Stomach (tissue), 8 donors: ENCODE measurements at regions not wholly inside any gene's neighbourhood (a gene's known extent, or its start where the extent isn't known, plus 50 kb on each side); places are given as distances from the start of the nearest gene placed in this dataset.

ENCODE experiments used
- DNase-seq, 2 donors: peaks; one replicate each; pipeline versions ENCODE4 v3.0.0 to v3.0.0-alpha.2; 2013 to 2019
- H3K27ac ChIP-seq, 5 donors: fragments of 200-600 bp in 4 of 5; sonication (generic) in 4 of 5; one replicate each; pipeline ENCODE4 v1.5.1; 2013 to 2019; ENCODE audit warnings: mild to moderate bottlenecking in 1 of 5, moderate library complexity in 1 of 5
- H3K27me3 ChIP-seq, 3 donors: fragments of 200-600 bp; sonication (generic); one replicate each; pipeline ENCODE4 v1.5.1; 2017 to 2019; ENCODE audit warnings: mixed run types in 1 of 3
- H3K36me3 ChIP-seq, 4 donors: fragments of 200-600 bp; sonication (generic); 1 replicate in 3 of 4; 2 replicates in 1 of 4; pipeline ENCODE4 v1.5.1; 2016 to 2019
- H3K4me1 ChIP-seq, 4 donors: fragments of 200-600 bp; sonication (generic); one replicate each; pipeline ENCODE4 v1.5.1; 2016 to 2019
- H3K4me3 ChIP-seq, 4 donors: fragments of 200-600 bp; sonication (generic) in 3 of 4; one replicate each; pipeline ENCODE4 v1.5.1; 2016 to 2019; ENCODE audit warnings: mild to moderate bottlenecking in 1 of 4
- H3K9me3 ChIP-seq, 4 donors: fragments of 200-600 bp; sonication (generic); one replicate each; pipeline ENCODE4 v1.5.1; 2016 to 2019
- EP300 ChIP-seq: sonication (generic); formaldehyde crosslinking; IDR thresholded peaks from one replicate; pipeline ENCODE4 v1.6.1; 2017; ENCODE audit warnings: antibody characterized with exemption
- POLR2A ChIP-seq, 4 donors: fragments of 450-650 bp; IDR thresholded peaks; one replicate each; pipeline ENCODE4 v1.6.1; 2016; ENCODE audit warnings: antibody characterized with exemption in 4 of 4, control low read depth in 2 of 4, mild to moderate bottlenecking in 1 of 4, moderate library complexity in 1 of 4
- POLR2AphosphoS5 ChIP-seq, 3 donors: sonication (generic); formaldehyde crosslinking; IDR thresholded peaks; one replicate each; pipeline ENCODE4 v1.6.1; 2016; ENCODE audit warnings: antibody characterized with exemption in 3 of 3
- WGBS, 5 donors: extraction: QIAGEN DNeasy Blood & Tissue Kit in 3 of 5; methylation state at CpG; one replicate each; pipeline versions ENCODE4 v1.1.5 to v1.1.7; 2013 to 2018; 5-methylcytosine and 5-hydroxymethylcytosine counted together
- intact Hi-C: fragments of 100-400 bp; cut with DNase I; formaldehyde crosslinking; loops from one replicate; pipeline ENCODE4 v1.15.1; 2023; ENCODE audit warnings: low total_unique reads
- TF ChIP-seq, protein P1 (sequence below), 7 experiments: fragments of 450-650 bp in 4 of 7; fragments of 200-600 bp in 3 of 7; sonication (generic) in 3 of 7; IDR thresholded peaks; one replicate each; pipeline ENCODE4 v1.5.1; 2016 to 2019; ENCODE audit warnings: antibody characterized with exemption in 7 of 7, control low read depth in 2 of 7, mild to moderate bottlenecking in 1 of 7
- donor health status: healthy with polysubstance abuse.
- donor health status: Bipolar disorder and iron deficiency.
- donor health status: healthy.

DNA sequence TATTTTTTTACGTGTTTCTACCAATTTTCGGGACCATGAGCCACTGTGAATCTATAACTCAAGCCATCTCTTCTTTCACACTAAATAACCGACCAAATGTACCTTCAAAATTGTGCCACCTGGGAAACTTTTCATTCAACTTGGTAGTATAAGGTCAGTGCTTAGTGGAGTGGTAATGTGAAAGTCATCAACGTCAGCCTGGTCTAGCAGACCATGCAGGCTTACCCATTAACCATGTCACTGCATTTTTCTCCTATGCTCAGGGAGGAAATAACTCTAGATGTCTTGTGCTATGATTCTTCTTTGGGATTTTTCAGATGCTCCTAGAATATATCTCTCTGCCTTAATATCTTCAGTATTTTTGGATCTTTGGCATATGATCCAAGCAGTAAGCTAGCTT is 1075.4 kb upstream of the POT1 start:
- intact Hi-C loops: no loop called here
- Histone ChIP-seq H3K27me3 (no peaks in the 10 kb centered on the region), H3K9me3 (no peaks in the 10 kb centered on the region), H3K27ac (no peak overlapping the region), H3K36me3 (no peaks in the 10 kb centered on the region), H3K4me3 (no peak overlapping the region), H3K4me1 (no peaks in the 10 kb centered on the region)
- WGBS, 5 donors: 58 to 79% (median 69%) methylated on average over 4 of the region's 4 CpGs
- DNase-seq: no peak
- TF ChIP-seq POLR2AphosphoS5 (IDR thresholded peaks at IDR 0.05) (no peak), POLR2A (IDR thresholded peaks at IDR 0.05) (no peak), EP300 (no peak)
- TF ChIP-seq, protein P1, sequence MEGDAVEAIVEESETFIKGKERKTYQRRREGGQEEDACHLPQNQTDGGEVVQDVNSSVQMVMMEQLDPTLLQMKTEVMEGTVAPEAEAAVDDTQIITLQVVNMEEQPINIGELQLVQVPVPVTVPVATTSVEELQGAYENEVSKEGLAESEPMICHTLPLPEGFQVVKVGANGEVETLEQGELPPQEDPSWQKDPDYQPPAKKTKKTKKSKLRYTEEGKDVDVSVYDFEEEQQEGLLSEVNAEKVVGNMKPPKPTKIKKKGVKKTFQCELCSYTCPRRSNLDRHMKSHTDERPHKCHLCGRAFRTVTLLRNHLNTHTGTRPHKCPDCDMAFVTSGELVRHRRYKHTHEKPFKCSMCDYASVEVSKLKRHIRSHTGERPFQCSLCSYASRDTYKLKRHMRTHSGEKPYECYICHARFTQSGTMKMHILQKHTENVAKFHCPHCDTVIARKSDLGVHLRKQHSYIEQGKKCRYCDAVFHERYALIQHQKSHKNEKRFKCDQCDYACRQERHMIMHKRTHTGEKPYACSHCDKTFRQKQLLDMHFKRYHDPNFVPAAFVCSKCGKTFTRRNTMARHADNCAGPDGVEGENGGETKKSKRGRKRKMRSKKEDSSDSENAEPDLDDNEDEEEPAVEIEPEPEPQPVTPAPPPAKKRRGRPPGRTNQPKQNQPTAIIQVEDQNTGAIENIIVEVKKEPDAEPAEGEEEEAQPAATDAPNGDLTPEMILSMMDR (IDR thresholded peaks at IDR 0.05): no peak

DNA sequence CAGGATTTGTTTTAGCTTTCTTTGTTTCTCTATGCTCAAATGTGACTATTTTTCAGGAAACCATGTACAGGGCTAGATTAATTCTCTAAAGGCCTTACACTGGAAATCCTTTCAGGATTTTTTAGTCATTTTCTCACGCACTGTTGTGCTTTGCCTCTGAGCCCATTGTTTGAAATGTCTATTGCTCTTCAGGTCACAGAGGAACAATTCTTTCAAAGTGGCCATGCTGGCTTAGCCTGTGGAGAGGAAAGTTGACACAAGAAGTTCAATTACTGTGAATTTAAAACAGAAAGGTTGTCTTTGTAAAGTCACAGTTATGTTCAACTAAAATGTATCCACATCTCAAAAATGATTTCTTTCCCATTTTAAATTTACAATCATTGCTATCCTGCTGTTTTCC is 1071.7 kb upstream of the POT1 start:
- TF ChIP-seq POLR2A (IDR thresholded peaks at IDR 0.05): no peak
- TF ChIP-seq, protein P1 (IDR thresholded peaks at IDR 0.05): no peak
- no peak for TF ChIP-seq POLR2AphosphoS5 (IDR thresholded peaks at IDR 0.05)
- TF ChIP-seq EP300: no peak
- Histone ChIP-seq H3K9me3 (peaks cover 0 to 12% (median 8%) of the 10 kb centered on the region in 4 donors), H3K36me3 (no peaks in the 10 kb centered on the region), H3K4me3 (no peak overlapping the region), H3K27me3 (no peaks in the 10 kb centered on the region), H3K27ac (no peak overlapping the region), H3K4me1 (no peaks in the 10 kb centered on the region)
- WGBS, 5 donors: 23 to 29% (median 25%) methylated on average over 1 of the region's 1 CpG
- no peak for DNase-seq
- intact Hi-C loops: no loop called here

DNA sequence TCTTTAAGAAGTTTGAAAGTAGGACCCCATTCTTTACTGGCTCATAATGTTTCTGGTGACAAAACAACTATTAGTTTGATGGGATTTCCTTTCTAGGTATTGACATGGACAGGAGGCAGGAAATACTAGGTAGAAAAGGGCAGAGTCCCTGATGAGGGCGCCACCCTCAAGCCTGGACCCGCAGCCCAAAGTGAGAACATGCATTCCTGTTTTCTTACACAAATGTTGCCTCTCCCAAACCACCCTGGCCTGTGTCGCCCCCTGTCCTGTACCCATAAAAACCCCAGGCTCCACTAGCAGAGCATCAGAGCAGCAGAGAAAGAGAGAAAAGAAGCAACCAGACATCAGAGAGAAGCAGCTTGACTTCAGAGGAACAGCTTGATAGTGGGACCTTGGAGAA is 1055.2 kb upstream of the POT1 start:
- TF ChIP-seq POLR2A (IDR thresholded peaks at IDR 0.05): no peak
- no peak for TF ChIP-seq POLR2AphosphoS5 (IDR thresholded peaks at IDR 0.05)
- no peak for TF ChIP-seq EP300
- TF ChIP-seq, protein P1 (IDR thresholded peaks at IDR 0.05): no peak
- WGBS, 5 donors: 80 to 91% (median 82%) methylated on average over 3 of the region's 3 CpGs
- peaks cover 0 to 25% (median 3%) of the 10 kb centered on the region in 4 donors for H3K9me3 ChIP-seq
- H3K4me3 ChIP-seq: no peak overlapping the region
- intact Hi-C loops: no loop called here
- no peak overlapping the region for H3K27ac ChIP-seq
- no peaks in the 10 kb centered on the region for H3K4me1 ChIP-seq
- no peaks in the 10 kb centered on the region for H3K36me3 ChIP-seq
- H3K27me3 ChIP-seq: no peaks in the 10 kb centered on the region
- no peak for DNase-seq

DNA sequence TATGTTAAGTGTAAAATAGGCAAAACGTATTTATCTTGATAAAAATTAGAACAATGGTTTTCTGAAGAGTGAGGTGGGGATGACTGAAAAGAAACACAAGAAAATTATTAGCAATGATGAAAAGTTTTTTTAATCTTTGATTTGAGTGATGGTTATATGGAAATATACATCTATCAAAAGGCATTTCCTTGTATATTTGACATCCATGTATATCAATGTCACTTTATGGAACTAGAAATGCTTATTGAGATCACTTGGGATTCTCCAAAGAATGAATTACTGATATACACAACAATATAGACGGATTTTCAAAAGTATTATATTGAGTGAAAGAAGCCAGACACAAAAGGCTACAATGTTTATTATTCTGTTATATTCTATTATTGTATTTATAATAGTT is 1042.0 kb upstream of the POT1 start:
- Histone ChIP-seq H3K27ac (no peak overlapping the region), H3K9me3 (no peaks in the 10 kb centered on the region), H3K4me3 (no peak overlapping the region), H3K36me3 (no peaks in the 10 kb centered on the region), H3K4me1 (no peaks in the 10 kb centered on the region), H3K27me3 (no peaks in the 10 kb centered on the region)
- intact Hi-C loops: no loop called here
- TF ChIP-seq, protein P1 (IDR thresholded peaks at IDR 0.05): no peak
- TF ChIP-seq POLR2AphosphoS5 (IDR thresholded peaks at IDR 0.05) (no peak), POLR2A (IDR thresholded peaks at IDR 0.05) (no peak), EP300 (no peak)
- WGBS, 5 donors: 56 to 67% (median 62%) methylated on average over 2 of the region's 2 CpGs
- no peak for DNase-seq
